GM19351 (cell line): ENCODE measurements at regions not wholly inside any gene's neighbourhood (a gene's known extent, or its start where the extent isn't known, plus 50 kb on each side); places are given as distances from the start of the nearest gene placed in this dataset.

Source experiments
- ATAC-seq: cut with Tn5 transposase; IDR thresholded peaks from one replicate; pipeline ENCODE4 v1.9.1; 2021; ENCODE audit warnings: mild to moderate bottlenecking, moderate library complexity; ENCODE audit not compliant: unreplicated experiment

DNA sequence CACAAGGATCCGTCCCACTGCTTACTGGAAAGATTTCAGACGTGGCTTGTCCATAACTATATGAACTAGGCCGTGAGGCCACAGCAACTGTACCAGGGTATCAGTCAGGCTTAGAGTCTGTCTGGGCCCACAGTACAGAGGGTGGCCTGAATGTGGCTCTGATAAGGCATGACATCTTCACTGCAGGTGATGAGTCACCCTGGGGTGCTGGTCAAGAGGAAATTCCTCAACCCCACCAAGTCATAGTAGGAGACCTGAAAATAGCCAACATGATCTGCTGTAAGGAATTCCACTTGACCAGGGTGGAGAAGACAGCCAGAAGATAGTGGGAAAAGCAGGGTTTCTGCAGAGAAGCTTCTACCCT lies 107.7 kb downstream of the INHBB start:
- ATAC-seq, result no peak

DNA sequence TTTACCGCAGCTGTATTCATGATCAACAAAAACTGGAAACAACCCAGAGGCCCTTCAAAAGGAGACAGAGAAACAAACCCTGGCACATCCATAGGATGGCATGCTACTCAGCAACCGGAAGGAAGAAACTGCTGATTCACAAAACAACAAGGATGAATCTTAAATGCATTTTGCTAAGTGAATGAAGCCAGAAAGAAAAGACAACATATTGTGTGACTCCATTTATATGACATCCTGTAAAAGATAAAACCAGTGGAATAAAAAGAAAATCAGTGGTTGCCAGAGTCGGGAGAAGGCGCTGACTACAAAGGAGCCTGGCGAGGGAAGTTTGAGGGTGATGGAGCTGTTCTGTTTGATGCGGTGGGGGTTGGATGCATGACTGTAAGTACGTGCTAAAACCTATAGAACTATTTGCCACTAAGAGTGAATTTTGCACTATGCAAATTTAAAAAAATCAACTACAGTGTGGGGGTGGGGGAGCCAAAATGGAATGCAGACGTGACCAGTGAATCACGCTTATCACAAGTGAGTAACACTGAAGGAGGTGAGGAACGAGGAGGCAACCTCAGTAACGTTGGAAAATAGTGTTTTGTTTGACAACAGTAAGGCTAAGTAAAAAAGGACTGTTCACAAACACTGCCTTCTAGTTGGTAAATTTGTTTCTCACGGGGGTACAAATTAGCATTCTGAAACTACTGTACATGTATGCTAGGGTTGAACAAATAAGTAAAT lies 108.9 kb downstream of the INHBB start:
- ATAC-seq, result no peak

DNA sequence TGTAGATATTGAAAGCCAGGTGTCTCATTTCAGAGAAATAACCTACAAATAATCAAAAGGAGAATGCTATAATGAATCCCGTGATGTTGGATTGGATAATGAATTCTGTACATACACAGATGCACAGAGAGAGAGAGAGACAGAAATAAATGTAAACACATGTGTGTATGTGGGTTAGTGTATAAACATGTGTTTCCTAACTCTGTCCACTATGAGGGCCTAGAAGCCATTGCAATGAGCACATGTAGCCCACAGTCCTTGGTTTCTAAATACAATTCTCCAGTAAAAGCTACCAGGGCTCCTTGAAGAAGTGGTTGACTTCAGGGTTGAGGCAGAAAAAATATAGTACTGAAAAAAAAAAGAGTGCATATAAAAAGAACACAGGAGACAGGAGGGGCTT lies 109.5 kb downstream of the INHBB start:
- ATAC-seq, result no peak

DNA sequence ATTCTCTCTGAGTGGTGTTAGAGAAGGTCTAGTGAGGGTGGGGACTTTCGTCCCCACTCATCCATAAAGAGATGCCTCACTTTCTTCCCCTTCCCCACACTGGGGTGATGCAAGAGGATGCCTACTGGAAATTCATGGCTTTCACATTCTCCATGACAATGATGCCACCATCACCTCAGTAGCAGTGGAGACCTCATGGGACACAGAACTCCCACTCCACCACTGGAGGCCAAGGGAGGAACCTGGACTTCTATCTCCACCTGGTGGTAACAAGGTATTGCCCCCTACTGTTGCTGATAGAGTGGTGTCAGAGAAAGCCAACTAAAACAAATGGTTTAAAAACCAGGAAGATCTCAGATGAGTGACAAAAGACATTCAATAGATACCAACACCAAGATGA lies 110.9 kb downstream of the INHBB start:
- ATAC-seq, result no peak

DNA sequence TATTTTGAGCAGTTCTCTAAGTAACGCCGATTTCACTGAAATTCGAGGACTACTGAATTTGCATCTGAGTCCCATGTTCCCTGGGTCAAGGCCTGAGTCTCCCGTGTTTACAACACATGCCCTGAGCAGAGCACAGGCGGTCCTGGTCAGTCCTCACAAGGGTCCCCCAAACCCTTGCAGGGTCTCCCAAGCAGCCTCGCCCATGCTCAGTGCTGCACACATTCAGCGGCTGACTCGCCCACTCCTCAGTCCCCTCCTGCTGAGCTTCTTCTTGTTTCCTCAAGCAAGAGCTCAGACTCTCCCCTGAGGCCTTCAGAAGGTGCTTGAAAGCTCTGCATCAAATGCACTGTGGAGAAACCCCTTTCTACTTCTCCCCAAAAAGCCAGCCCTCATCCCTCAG lies 114.6 kb downstream of the INHBB start:
- ATAC-seq, result no peak

DNA sequence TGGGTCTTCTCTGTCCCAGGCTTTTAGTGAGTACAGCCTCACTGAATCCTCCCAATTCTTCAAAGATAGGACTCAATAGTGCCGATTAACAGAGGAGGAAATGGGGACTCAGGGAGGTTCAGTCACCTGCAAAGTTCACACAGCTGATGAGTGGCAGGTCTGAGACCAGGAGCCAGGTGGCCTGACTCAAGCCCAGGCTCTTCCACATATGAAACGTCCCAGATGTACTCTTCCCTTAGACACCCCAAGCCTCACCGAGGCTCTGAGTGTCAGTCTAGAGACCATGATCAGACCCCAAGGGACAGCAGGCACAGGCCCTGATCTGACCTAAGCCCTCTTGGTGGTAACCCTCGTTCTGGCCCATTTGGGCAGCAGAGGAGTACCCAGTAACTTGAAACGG lies 115.2 kb downstream of the INHBB start:
- ATAC-seq, result no peak

DNA sequence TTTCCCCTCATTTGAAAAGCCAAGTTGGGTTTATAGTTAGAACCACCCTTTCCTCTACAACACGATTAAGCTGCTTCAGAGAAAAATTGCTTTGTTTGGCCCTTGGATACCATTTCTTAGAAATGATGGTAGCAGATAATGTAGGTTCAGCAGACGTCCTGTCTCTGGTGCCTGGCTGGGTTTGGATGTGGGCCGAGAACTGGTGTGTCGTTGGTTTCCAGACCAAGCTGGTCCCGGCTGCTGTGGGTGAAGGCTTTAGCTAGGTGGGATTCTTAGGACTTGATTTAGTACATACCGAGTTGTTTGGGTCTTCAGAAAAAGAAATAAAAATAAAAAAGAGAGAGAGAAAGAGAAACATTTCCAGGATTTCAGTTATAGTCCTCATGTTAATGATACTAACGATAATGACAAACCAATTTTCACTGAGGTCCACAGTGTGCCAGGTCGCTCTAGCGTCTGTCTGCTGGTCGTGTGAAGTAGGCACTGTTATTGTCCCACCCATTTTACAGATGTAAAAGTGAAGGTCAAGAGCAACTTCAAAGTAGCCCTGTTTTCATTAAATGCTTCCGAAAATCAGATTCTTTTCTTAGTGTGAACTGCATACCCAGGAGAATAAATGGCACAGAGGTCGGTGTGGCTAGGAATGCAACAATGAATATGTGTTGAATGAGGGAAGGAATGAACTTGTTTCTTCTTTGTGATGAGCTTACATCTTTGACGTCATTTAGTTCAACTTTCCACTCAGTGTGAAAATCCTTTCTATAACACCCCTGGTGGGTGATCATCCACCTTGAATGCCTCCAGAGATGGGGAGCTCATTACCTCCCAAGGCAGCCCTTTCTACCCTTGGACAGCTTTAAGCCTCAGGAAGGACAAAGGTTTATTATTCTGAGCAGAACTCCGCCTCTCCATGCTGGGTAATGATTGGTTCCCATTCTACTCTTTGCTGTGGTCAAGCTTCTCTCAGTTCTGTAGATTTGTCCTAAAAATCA lies 115.9 kb downstream of the INHBB start:
- ATAC-seq, result no peak

DNA sequence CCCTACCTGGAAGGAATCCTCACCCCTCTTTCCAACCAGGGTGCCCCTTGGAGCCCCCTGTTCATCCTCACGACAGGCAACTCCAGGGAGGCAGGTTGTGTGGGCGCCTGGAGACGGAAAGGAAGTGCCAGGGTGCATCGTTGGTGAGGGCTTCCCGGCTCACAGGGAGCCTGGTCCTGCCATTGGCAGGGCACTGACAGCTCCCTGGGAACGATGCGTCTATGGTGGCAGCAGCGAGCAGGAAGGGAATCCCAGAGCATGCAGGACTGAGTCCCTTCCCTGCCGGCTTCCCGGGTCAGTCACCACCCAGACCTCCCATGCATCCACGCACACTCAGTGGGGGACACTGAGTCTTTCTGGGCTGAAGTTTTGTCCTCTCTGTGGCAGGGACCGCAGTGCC lies 117.6 kb downstream of the INHBB start:
- no peak for ATAC-seq

DNA sequence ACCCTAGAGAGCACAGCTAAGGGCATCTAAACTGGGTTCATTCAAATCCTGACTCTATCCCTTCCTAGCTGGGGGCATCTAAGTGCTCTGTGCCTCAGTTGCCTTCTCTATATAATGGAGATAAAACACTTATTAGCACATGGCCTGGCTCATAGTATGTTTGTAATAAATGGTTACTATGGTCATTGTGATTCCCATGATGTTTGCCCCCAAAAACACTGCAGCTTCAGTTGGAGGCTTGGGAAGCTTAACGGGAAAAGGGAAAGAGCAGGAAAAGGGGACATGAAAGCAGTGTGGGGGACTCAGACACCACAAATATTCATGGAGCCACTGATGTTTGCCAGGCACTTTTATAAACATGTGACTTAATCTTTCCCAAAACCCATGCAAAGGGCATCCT lies 118.1 kb downstream of the INHBB start:
- no peak for ATAC-seq

DNA sequence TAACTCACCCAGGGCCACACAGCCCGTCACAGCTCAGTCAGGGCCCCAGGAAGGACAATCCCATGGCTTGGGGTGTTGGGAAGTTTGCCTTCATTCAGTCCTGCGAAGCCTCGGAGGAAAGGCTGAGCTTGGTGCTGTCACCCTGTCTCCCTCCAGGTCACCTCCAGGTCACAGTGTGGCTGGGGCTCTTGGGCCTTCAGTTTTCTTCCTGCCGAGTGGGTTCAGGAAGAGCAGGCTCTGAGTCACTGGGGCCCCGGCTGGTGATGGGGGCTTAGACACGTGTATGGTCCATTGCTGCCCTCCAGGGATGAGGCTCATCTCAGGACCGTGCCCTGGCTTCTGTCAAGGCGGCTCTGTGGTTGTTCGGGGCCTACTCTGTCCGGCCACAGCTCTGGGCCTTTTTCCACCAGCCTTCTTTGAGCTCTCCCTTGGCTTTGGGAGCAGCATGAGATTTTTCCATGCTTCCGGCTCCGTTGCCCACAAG lies 118.6 kb downstream of the INHBB start:
- no peak for ATAC-seq

DNA sequence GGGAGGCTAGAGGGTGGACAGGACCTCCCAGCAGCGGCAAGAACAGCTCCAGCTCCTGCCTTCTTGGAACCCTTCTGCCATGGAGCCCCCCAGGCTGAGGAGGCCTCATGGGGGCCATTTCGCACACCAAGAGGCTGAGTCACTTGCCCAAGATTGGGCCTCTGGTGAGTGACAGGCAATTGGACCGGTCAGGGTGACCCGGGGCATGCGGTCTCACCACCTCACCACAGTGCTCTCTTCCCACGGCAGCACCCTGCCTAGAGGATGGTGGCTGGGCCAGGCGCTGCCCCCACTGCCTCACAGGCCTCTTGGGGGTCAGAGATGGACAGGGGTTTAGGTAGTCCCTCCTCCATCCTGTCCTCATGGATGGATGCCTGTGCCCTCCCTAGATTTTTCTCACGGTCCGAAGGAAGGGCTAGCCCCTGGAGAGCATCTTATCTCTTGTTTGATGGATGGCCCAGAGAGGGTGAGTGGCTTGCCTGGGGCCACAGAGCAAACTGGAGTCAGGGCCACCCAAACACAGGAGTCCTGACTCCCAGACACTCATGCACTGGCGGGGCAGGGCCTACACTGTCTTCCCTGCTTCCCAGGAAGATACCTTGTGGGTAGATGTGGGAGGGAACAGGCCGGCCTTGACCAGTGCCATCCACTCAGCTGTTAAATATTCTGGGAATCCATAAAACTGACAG lies 119.2 kb downstream of the INHBB start:
- no peak for ATAC-seq

DNA sequence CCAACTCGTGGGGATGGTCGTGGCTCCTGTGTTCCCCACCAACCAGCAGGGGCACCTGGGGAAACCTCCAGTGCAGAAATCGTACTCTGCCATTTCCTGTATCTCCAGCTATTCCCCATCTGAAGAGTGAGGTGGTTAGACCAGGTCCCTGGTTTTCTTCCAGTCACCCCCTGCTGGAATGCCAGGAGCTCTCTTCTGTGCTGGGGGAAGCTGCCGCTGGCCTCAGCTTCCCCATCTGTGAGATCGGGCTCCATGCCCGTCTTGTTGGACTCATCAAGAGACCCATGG lies 119.7 kb downstream of the INHBB start:
- ATAC-seq, result no peak

DNA sequence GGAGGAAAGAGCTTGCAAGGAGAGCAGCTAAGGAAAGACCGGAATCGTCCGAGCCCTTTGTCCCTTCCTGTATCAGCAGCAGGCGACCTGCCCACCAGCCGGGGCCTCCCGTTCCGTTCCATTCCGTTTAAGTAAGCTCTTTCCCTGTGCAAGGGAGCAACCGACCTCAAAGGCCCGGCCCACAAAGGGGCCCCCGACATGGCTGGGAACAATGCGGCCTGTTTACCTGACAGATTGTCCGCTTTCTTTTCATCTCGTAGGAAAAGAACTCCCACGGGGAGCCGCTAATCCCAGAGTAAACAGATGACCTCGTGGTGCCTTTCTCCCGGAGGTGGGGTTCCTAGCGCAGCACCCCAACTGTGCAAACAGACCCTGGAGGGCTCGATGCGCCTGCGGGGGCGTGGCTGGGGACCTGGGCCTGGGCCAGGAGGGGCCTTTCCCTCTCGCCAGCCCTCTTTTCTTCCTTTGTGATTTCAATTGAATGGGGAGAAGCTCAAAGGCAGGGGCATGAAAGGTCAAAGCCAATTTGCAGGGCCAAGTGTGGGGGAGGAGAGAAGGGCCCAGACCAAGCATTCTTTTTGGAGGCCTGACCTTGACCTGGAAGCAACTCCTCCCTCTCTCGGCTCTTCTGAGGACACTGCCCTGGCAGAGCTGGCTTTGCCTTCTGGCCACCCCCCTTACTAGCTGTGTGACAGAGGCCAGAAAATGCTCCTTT lies 120.2 kb downstream of the INHBB start:
- no peak for ATAC-seq

DNA sequence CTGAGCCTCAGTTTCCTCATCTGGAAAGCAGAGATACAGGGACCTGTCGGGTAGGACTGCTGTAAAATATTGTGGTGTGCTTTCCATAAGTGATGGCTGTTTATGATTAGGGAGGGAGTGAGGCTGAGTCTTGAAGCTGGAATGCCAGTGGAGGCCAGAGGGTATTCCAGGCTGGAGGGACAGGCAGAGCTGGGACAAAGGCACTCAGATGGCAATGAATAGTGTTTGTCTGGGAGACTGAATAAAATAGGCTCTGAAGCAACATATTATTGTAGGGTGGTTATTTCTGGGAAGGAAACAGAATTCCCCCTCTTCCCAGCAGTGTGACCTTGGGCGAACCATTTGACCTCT lies 120.7 kb downstream of the INHBB start:
- no peak for ATAC-seq

DNA sequence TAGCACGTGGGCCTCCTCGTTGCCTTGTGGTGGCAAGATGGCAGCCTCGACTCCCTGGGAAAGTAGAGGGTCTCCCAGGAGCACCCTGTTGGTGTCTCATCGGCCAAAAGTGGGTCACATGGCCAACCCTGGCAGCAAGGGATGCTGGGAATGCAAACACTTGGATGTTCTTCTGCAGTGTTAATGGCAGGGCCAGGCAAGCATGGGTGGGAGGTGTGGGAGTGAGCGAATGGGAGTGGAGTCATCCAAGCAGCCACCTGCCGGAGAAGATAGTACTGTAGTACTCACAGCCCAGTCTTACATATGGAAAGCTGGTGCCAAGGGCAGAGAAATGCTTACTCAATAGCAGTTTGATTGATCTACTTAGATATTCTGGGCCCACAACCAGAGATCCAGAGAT lies 122.2 kb downstream of the INHBB start:
- ATAC-seq, result no peak

DNA sequence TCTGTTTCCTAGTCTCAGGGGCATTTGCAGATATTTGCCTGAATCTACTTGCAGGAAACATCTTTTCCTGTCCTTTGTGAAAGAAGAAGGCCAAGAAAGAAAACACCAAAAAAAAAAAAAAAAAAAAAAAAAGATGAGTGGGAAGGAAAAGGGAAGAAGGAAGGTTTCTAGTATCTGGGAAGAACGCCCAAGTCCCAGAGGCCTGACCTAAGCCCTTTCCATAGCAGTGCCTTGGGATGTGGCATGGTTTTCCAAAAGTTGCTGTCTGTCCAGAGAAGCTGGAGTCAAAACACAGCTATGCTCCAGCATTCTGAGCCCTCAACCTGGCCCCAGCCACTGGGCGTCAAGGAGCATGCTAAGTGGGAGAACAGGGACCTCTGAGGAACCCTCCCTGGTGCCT lies 123.5 kb downstream of the INHBB start:
- ATAC-seq, result no peak

DNA sequence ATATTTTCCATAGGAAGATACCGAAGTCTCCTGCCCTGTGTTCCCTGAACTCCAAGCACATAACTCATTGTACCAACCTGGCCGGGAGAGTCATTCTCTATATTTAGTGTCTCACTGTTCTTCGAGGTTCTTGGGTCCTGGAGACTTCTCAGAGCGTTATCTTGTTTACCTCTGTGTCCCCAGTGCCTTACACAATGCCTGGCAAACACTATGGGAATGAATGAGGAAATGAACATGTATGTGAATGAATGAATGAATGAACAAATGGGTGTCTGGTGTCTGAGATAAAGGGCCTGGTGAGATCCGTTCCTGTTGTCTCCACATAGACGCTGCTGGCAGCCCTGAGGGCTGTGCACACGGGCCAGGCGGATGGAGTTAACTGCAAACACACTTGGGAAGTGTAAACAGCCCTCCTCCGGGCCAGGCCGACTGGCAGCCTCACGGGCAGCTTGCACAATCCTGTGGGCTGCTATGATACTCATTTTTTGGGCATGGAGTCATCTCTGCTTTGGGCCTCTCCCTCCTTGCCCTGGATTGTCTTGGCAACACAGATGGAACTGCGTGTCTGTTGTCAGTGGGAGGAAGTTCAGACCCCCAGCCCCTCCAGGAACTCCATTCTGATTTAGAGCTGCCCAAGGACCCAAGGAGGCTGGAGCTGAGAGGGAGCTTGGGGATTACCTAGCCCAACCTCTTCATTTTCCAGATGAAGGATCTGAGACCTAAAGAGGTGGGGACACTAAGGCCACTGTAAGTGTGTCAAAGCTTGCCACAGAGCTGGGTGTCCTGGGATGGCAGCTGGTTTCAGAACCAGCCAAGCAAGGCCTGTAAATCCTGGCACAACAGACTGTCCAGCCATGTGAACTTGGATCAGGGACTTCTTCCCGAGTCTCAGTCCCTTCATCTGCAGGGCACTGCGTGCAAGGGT lies 124.4 kb downstream of the INHBB start:
- no peak for ATAC-seq

DNA sequence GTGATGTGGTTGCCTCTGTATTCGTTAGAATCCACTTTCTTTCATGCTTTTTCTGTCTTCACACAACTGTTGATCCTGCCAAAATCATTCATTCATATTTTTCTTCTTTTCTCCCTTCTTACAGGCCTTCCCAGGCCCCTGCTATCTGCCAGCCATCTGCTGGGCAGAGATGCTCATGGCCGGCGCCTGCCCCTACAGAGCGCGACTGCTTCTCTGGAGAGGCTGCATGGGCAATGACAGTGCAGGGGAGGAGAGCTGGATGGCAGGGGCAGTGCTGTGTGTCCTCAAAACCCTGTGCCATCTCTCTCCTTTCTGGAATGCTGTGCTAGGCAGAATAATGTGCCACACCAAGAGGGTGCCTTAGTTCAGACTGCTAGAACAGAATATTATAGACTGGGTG lies 125.2 kb downstream of the INHBB start:
- no peak for ATAC-seq

DNA sequence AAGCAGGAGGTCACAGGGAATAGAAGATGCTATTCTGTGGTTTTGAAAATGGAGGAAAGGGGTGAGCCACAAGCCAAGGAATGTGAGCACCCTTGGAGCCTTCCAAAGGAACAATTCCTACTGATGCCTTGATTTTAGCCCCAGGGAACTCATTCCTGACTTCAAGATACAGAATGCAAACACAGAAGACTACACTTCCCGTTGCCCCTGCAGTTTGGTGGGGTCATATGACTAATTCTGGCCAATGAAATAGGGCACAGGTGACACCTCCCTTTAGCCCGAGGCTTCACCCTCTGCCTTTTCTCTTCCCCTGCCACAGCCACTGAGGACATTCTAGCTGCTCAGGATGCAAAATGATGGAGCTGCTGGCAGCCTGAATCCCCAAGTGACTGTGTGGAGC lies 126.1 kb downstream of the INHBB start:
- ATAC-seq, result no peak

DNA sequence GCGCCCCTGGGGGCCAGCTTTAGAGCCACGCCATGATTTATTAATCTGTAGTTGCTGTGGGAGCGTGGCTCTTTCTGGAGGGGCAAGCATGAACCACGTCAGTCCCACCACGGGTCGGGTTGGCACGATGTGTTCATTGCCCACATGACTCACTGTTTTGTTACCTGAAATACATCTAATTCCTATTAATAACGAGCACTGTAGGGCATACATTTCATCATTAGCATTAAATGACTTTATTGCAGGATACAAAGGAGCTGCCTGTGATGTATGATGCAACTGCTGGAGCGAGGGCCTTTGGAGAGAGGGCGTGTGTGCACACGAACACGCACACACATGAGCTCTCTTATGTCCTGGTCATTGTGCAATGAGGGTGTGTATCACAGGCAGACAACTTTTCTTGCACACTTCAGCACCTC lies 127.0 kb downstream of the INHBB start:
- no peak for ATAC-seq
